ENCODE measurements at regions not wholly inside any gene's neighbourhood (a gene's known extent, or its start where the extent isn't known, plus 50 kb on each side); places are given as distances from the start of the nearest gene placed in this dataset.

DNA sequence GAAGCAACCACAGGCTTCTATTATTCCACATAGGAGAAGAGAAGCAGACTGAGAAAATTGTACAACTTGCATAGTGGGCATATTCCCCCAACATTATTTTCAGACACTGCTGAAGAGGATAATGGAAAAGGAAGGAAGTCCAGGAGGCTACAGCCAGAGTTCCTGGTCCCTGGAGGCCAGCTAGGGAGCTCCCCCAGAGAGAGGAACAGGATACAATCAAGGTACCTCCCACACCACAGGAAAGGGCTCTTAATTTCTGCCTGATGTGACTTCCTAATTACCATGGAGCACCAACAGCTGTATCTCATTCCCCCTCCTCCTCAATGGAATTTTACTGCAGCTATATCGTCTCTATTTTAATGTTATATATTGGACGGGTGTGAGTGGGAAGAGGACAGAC is 594.3 kb upstream of the NRSN1 start:
- TF ChIP-seq, protein P1, sequence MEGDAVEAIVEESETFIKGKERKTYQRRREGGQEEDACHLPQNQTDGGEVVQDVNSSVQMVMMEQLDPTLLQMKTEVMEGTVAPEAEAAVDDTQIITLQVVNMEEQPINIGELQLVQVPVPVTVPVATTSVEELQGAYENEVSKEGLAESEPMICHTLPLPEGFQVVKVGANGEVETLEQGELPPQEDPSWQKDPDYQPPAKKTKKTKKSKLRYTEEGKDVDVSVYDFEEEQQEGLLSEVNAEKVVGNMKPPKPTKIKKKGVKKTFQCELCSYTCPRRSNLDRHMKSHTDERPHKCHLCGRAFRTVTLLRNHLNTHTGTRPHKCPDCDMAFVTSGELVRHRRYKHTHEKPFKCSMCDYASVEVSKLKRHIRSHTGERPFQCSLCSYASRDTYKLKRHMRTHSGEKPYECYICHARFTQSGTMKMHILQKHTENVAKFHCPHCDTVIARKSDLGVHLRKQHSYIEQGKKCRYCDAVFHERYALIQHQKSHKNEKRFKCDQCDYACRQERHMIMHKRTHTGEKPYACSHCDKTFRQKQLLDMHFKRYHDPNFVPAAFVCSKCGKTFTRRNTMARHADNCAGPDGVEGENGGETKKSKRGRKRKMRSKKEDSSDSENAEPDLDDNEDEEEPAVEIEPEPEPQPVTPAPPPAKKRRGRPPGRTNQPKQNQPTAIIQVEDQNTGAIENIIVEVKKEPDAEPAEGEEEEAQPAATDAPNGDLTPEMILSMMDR (IDR thresholded peaks at IDR 0.05; ENCODE audit: unreplicated experiment): no peak
- no peaks in the 10 kb centered on the region for H3K36me3 Mint-ChIP-seq (ENCODE audit: insufficient read depth)
- no peak overlapping the region for H3K27ac Mint-ChIP-seq
- H3K4me1 Mint-ChIP-seq (ENCODE audit: low read depth): no peaks in the 10 kb centered on the region
- no peak for DNase-seq (ENCODE audit: low spot score, unreplicated experiment)
- no peaks in the 10 kb centered on the region for H3K27me3 Mint-ChIP-seq
- no peak overlapping the region for H3K4me3 Mint-ChIP-seq (ENCODE audit: low read depth)
- no peaks in the 10 kb centered on the region for H3K9me3 Mint-ChIP-seq (ENCODE audit: low read depth)

DNA sequence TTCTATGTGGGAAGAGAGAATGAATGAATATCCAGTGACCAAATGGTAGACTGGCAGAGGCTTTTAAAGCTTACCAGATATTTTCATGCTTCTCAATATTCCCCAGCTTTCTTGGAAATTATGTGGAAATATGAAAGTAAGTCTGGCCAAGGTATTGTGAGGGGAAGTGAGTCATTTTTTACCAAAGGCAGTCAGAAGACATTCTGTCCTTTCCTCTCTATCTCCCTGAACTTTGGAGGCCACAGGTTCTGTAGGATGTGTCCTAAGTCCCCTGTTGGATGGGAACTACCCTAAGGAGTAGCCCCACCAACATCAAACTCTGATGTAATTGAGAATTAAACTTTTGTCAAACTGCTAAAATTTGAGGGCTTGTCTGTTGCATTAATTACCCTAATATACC is 593.8 kb upstream of the NRSN1 start:
- Mint-ChIP-seq H3K27me3 (no peaks in the 10 kb centered on the region), H3K4me3 (ENCODE audit: low read depth) (no peak overlapping the region), H3K36me3 (ENCODE audit: insufficient read depth) (no peaks in the 10 kb centered on the region), H3K27ac (no peak overlapping the region), H3K9me3 (ENCODE audit: low read depth) (peaks cover 1% of the 10 kb centered on the region), H3K4me1 (ENCODE audit: low read depth) (no peaks in the 10 kb centered on the region)
- TF ChIP-seq, protein P1 (IDR thresholded peaks at IDR 0.05; ENCODE audit: unreplicated experiment): no peak
- DNase-seq (ENCODE audit: low spot score, unreplicated experiment): no peak

DNA sequence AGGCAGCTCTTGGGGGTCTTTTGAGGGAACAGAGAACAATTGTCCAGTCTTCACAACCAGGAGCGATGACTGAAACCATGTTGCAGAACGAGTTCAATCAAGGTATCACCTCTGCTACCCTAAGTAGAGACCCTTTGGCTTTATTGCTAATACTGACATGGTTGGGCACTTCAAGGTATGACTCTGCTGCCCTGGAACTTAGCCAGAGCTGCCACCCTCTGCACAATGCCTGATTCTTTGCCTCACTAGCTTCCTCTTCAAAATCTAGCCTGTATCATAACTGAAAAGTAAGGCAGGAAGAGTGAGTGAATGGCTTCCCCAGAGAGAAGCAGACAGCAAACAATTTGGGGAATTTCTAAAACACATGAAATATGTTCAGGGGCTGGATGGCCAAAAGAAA is 592.7 kb upstream of the NRSN1 start:
- no peak for DNase-seq (ENCODE audit: low spot score, unreplicated experiment)
- Mint-ChIP-seq H3K36me3 (ENCODE audit: insufficient read depth) (no peaks in the 10 kb centered on the region), H3K4me1 (ENCODE audit: low read depth) (no peaks in the 10 kb centered on the region), H3K27ac (no peak overlapping the region), H3K9me3 (ENCODE audit: low read depth) (peaks cover 8% of the 10 kb centered on the region), H3K4me3 (ENCODE audit: low read depth) (no peak overlapping the region), H3K27me3 (no peaks in the 10 kb centered on the region)
- TF ChIP-seq, protein P1 (IDR thresholded peaks at IDR 0.05; ENCODE audit: unreplicated experiment): no peak

DNA sequence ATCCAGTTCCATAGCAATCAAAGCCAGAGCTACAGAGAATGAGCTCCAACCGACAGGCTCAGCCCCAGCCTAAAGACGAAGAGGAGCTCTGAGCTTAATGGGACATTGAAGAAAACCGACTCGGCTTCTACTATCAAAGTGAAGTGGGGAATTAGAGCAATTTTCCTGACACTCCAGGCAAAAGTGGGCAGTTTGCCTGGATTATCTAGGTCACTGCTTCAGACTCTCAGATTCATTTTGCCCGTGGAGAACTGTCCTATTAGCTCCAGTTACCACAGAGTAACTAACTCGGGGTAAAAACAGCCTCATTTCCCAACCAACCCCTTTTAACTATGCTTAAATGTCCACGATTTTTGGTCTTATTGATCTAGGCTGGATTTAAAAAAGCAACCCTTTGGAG is 592.1 kb upstream of the NRSN1 start:
- Mint-ChIP-seq H3K9me3 (ENCODE audit: low read depth) (peaks cover 8% of the 10 kb centered on the region), H3K27me3 (no peaks in the 10 kb centered on the region), H3K27ac (no peak overlapping the region), H3K4me1 (ENCODE audit: low read depth) (no peaks in the 10 kb centered on the region), H3K4me3 (ENCODE audit: low read depth) (no peak overlapping the region), H3K36me3 (ENCODE audit: insufficient read depth) (no peaks in the 10 kb centered on the region)
- TF ChIP-seq, protein P1 (IDR thresholded peaks at IDR 0.05; ENCODE audit: unreplicated experiment): no peak
- DNase-seq (ENCODE audit: low spot score, unreplicated experiment): no peak

DNA sequence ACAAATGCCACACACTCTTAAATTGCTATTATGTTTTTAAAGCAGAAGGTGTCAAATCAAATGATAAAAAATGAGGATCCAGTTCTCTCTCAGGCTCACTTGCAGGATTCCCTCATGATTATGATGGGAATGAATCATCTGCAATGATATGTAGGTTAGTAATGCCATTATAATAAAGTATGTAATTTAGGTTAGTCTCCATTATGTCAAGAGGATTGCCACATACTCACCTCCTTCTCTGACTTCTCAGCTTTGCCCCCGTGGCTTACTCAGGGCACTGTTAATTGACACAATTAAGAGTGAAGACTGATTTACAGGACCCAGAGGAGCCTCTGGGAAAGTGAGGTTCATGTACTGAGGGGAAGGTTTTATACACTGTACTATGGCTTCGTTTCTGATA is 591.7 kb upstream of the NRSN1 start:
- no peak overlapping the region for H3K4me3 Mint-ChIP-seq (ENCODE audit: low read depth)
- H3K4me1 Mint-ChIP-seq (ENCODE audit: low read depth): no peaks in the 10 kb centered on the region
- no peak for DNase-seq (ENCODE audit: low spot score, unreplicated experiment)
- no peak overlapping the region for H3K27ac Mint-ChIP-seq
- TF ChIP-seq, protein P1 (IDR thresholded peaks at IDR 0.05; ENCODE audit: unreplicated experiment): no peak
- no peaks in the 10 kb centered on the region for H3K36me3 Mint-ChIP-seq (ENCODE audit: insufficient read depth)
- no peaks in the 10 kb centered on the region for H3K27me3 Mint-ChIP-seq
- H3K9me3 Mint-ChIP-seq (ENCODE audit: low read depth): peaks cover 8% of the 10 kb centered on the region

All from progenitor cell of endocrine pancreas (in vitro differentiated cells).